DMS114 treated with DMSO at 0.1 percent for 48 hours (cell line): ENCODE measurements at regions not wholly inside any gene's neighbourhood (a gene's known extent, or its start where the extent isn't known, plus 50 kb on each side); places are given as distances from the start of the nearest gene placed in this dataset.
"Not testable (repeated sequence)": the region's sequence is repeated elsewhere in the genome, so short reads cannot be mapped to it uniquely, and the experiment has no call there.

Experiments used
- DNase-seq: peaks from one replicate; lab custom pipeline; 2025; ENCODE audit not compliant: unreplicated experiment; lab: John Stamatoyannopoulos, UW

DNA sequence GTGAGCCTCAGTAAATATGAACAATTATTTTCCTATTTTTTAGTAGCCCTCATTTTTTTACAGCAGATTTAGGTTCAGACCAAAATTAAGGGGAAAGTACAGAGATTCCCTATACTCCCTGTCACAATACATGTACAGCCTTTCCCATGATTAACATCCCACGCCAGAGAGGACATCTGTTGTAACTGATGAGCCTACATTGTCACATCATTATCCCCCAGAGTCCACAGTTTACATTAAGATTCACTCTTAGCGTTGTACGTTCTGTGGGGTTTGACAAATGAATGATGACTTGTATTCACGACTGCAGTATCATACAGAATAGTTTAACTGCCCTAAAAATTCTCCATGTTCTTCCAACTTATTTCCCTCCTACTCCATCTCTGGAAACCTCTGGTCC, 262.3 kb upstream of the MSX2 start:
- DNase-seq: no peak

DNA sequence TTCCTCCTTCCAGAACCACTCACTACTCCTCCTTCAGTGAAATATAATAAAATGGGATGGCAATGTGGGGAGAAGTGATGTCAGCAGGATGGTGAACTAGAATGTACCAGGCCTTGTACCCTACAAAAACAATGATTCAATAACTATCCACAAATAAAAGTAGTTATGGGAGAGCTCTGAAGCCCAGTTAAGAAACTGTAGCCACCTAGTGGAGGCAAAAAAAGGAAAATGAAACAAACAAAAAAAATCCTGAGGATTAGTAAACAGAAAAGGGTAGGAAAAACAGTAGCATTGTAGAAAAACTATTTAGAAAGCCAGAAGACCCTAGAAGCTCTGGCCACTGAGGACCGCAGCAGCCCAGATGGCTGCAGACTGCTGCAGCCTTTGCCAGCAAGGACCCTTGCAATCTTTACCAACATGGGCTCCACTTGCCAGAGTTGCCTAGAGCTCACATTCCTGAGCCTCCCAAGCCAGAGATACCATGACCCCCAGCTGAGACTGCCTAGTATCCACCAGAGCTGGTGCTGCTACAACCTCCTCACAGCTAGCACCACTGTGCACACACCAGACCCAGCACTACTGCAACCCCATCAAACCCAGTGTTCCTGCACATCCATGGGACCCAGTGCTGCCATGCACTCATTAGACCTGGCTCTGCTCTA, 259.7 kb upstream of the MSX2 start:
- peak; percentile 4 for DNase-seq

- not testable (repeated sequence) for DNase-seq
These were observed 252.9 kb upstream of the MSX2 start for GRCh38 chr5:174471528-174471927.

DNA sequence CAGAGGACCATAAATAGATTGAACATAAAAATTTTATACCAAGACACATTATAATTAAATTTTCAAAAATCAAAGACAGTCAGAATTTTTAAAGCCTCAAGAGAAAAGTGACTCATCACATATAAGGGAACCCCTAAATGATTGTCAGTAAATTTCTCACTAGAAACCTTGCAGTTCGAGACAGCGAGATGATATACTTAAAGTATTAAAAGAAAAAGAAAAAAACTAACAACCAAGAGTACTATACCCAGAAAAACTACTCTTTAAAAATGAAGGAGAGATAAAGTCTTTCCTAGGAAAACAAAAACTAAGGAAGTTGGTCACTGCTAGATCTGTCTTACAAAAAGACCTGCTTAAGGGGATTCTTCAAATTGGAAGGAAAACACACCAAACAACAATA, 251.4 kb upstream of the MSX2 start:
- DNase-seq: no peak

DNA sequence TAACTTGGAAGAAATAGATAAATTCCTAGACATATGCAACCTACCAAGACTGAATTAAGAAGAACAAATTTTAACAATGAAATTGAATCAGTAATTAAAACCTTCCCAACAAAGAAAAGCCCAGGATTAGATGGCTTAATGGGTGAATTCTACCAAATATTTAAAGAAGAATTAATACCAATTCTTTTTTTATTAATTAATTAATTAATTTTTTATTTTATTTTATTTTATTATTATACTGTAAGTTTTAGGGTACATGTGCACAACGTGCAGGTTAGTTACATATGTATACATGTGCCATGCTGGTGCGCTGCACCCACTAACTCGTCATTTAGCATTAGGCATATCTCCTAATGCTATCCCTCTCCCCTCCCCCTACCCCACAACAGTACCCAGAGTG, 248.4 kb upstream of the MSX2 start:
- not testable (repeated sequence) for DNase-seq

GRCh38 chr5:174479325-174479724, 245.1 kb upstream of the MSX2 start:
- DNase-seq: no peak

DNA sequence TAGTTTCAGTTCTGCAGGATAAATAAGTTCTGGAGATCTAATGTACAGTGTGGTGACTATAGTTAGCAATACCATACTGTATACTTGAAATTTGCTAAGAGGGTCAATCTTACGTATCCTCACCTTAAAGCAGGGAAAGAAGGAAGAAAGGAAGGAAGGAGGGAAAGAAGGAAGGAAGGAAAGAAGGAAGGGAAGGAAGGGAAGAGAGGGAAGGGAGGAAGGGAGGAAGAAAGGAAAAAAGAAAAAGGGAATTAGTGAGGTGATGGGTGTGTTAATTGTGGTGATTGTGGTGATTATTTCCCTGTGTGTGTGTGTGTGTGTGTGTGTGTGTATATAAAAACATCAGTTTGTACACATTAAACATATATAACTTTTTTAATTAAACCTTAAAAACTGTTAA, 242.6 kb upstream of the MSX2 start:
- DNase-seq: no peak

DNA sequence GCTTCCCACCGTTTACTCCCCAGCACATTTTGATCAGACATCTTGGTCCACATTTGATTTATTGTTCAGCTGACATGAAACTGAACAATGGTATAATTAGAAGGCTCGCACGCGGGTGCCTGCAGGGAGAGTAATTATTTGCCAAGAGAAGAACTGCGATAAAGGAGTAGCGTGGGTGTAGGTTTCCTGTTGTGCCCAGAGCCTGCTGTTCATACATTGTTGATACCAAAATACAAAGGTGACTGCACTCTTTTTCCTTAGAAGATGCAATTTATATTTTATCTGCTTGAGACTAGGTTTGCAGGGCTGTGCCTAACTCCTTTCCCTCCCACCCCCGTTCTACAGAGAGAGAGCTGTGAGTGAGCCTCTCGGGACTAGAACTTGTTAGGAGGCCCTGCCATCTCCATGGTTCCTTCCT, 241.8 kb upstream of the MSX2 start:
- DNase-seq: no peak

DNA sequence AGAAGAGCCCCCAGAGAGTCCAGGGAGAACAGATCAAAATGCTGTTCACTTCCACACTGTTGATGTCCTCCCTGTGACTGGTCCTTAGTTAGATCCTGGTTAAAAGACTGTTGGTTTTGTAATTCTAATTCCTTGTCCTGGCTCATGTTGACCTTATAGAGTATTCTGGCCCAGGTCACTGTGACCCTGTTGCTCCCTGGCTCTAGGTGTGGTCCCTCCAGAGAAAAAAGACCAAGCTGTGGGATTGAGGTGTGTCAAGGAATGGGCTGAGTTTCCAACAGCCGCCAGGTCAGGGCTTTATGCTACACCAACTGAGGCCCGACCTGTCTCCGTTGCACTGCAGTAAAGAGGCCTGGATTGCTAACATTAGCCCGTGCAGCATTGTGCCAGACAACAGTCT, 241.0 kb upstream of the MSX2 start:
- DNase-seq: no peak

GRCh38 chr5:174489215-174489614, 235.2 kb upstream of the MSX2 start:
- no peak for DNase-seq

DNA sequence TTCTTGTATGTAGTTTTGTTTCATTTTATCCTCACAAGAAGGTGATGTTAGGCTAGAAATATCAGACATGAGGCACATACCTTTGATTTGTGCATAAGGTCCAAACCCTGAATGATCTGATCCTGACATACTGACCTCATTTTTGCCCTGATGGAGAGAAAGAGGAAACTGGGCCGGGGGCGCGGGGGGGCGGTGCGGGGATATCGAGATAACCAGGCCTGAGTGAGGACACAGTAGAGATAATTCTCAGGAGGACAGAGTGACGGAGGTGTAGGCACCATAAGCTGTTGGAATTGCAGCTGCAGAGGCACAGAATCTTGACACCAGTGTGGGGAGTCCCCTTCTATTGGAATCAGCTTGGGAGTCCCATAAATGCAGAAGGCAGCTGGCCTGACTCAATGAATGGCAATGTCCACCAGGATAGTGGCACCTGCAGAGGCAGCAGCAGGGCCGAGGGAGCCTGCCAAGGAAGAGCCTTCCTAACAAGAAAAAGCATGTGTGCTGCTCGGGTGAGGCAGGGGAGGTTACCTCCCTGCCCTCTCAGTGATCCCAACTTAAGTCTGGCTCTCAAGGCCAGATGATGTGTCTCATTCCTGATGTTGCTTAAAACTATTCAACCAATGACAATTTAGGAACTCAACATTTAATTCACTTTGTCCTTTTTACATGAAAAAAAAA, 234.3 kb upstream of the MSX2 start:
- DNase-seq: no peak

- DNase-seq: no peak
These were observed 233.7 kb upstream of the MSX2 start for GRCh38 chr5:174490728-174491127.

GRCh38 chr5:174491265-174491664, 233.1 kb upstream of the MSX2 start:
- no peak for DNase-seq

GRCh38 chr5:174491761-174492350, 232.5 kb upstream of the MSX2 start:
- DNase-seq: no peak

DNA sequence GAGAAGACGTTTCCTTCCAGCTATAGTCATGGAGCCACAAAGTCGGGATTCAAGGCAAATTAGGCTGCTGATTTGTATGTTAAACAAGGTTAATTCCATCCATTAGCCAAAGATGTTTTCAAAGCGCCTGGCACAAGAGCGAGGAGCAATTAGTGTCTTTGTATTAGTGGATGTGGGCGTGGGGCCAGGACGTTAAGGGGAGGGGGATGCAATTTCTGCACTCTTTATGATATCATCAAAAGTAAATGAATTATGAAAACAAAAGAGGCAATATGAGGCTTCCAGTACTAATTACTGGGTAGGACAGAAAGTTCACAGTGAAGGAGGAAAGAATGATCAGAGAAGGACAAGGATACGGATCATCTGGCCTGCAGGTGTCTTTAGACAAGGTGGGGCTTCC, 230.9 kb upstream of the MSX2 start:
- DNase-seq: no peak

- DNase-seq: not testable (repeated sequence)
These were observed 226.4 kb upstream of the MSX2 start for GRCh38 chr5:174497939-174498338.

- DNase-seq: not testable (repeated sequence)
These were observed 225.8 kb upstream of the MSX2 start for GRCh38 chr5:174498575-174498974.

GRCh38 chr5:174500636-174501035, 223.7 kb upstream of the MSX2 start:
- no peak for DNase-seq

DNA sequence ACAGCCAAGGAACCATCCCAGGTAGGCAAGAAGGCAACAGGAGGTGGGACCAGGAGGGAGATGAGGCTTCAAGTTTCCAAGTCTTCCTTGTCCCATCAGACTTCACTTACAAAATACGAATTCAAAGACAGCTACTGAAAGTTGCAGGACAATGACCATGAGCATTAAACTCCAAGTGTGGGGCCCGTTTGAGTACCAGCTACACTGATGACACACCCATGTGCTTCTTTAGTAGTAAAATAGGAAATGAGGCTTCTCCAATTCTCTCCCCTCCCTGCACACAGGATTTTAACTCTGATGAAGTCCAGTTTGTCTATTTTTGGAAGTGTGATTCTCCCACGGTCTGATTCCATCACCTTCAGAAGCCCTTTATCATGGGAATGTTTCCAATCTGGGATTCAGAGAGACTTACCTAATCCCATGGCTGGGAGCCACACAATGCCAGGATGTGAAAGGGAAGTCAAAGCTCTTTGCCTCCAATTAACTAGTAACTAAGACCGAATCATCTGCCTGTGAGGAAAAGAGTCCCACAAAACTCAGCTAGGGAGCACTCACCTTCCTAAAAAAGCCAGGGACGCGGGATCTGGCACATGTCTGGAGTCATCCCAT, 222.8 kb upstream of the MSX2 start:
- no peak for DNase-seq

DNA sequence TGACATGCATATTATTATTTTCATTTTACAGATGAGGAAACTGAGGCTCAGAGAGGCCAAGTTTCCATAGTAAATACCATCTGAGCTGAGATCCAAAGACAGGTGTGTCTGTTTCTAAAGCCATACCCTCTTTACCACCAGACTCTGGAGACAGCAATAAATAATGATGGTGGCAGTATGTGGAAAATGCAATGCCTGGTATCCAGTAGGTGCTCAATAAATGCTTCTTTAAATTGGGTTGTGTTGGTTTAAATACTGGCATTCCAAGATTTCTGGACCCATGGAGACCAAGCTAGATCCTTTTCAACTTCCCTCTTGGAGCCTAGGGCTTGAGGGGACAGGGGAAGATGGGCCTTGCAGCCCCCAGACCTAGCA, 221.3 kb upstream of the MSX2 start:
- no peak for DNase-seq

DNA sequence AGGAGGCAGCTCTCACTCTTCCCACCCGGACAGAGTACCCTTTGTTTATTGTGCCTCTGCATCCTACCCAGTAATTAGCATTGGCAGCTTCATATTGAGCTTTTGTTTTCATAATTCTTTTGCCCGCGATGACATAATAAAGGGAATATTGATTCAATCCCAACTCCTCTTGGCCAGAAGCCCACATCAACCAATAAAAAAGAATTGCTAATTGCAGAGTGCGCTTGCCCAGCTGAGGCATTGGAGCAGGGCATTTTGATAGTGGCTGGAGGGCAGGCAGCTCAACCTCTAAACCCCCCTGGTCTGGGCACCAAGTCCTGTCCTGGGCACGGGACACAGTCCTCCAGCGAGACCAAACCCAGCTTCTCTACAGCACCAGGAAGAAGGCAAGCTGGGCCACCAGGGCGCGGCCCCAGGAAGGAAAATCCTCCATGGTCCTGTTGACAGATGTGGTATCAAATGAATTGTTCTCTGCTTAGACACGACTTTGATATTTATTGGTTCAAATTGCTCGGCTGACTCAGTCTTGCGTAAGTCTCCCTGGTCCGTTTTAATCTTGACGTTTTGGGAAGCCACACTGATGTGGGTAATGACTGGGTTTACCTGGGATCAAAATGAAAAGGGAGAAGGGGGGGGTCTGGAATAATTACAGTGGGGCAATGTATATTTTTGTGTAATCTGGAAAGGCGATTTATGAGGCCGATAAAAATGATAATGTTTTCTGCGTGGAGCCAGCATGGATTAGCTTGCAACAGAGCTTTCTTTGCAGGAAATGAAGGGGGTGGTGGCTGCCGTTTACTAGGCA, 220.7 kb upstream of the MSX2 start:
- no peak for DNase-seq
